Tibial artery (tissue), 4 donors: ENCODE measurements at regions not wholly inside any gene's neighbourhood (a gene's known extent, or its start where the extent isn't known, plus 50 kb on each side); places are given as distances from the start of the nearest gene placed in this dataset.

ENCODE experiments used
- DNase-seq, 2 donors: peaks; one replicate each; pipeline ENCODE4 v3.0.0-alpha.2; 2019
- H3K27ac ChIP-seq, 2 donors: fragments of 200-600 bp; sonication (generic) in 1 of 2; 1 replicate in 1 of 2; 2 replicates in 1 of 2; pipeline ENCODE4 v1.5.1; 2018 to 2019; ENCODE audit warnings: mild to moderate bottlenecking in 1 of 2
- H3K27me3 ChIP-seq, 2 donors: fragments of 200-600 bp; sonication (generic) in 1 of 2; one replicate each; pipeline versions ENCODE4 v1.5.1 to v1.6.0; 2016 to 2019
- H3K36me3 ChIP-seq, 3 donors: fragments of 200-600 bp; sonication (generic) in 2 of 3; one replicate each; pipeline ENCODE4 v1.5.1; 2016 to 2019; ENCODE audit warnings: mild to moderate bottlenecking in 2 of 3
- H3K4me1 ChIP-seq, 4 donors: fragments of 200-600 bp; sonication (generic) in 2 of 4; 1 replicate in 3 of 4; 2 replicates in 1 of 4; pipeline ENCODE4 v1.5.1; 2016 to 2019
- H3K4me3 ChIP-seq, 2 donors: fragments of 200-600 bp; sonication (generic) in 1 of 2; 1 replicate in 1 of 2; 2 replicates in 1 of 2; pipeline ENCODE4 v1.5.1; 2018 to 2019; ENCODE audit warnings: mild to moderate bottlenecking in 2 of 2
- H3K9me3 ChIP-seq, 3 donors: fragments of 200-600 bp; sonication (generic) in 1 of 3; one replicate each; pipeline ENCODE4 v1.5.1; 2016 to 2019
- intact Hi-C: fragments of 100-400 bp; cut with DNase I; formaldehyde crosslinking; loops from one replicate; pipeline ENCODE4 v1.15.0; 2023; ENCODE audit warnings: low total_unique reads
- TF ChIP-seq, protein P1 (sequence below), 2 experiments: fragments of 200-600 bp in 1 of 2; fragments of 450-650 bp in 1 of 2; IDR thresholded peaks; one replicate each; pipeline ENCODE4 v1.5.1; 2017 to 2019; ENCODE audit warnings: antibody characterized with exemption in 2 of 2, mild to moderate bottlenecking in 1 of 2, moderate library complexity in 1 of 2

DNA sequence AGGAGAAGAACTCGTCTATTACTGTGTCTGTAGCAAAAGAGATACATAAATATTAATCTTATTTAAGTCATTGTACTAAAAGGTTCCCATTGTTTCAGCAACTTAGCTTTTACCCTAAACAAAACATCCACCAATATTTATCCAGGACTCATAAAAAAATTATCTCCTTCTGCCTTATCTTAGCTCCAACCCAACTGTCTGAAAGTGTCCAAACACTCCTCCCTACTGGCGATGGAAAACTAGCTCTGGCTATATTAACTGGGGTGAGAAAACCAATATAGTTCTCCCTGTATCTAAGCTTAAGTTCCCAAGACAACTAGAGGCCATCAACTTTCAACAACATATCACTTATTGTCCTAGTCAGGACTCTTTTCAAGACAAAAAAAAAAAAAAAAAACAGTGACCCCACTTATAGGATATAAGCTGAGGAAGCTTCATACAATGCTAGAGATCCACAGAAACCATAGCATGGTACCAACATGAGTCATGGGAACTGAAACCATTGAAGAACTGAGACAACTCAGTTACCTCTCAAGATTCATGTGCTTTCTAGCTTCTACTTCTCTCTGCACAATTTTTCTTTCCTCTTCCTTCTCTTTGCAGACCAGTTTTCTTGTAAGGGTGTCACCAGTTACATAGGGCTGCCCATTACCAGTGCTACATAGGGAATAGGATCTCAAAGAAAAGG lies 150.7 kb upstream of the RASA1 start:
- no peak overlapping the region for H3K27ac ChIP-seq
- H3K4me3 ChIP-seq: no peak overlapping the region
- H3K4me1 ChIP-seq: peaks cover 0 to 20% (median 9%) of the 10 kb centered on the region in 4 donors
- no peaks in the 10 kb centered on the region for H3K36me3 ChIP-seq
- no peaks in the 10 kb centered on the region for H3K9me3 ChIP-seq
- no peaks in the 10 kb centered on the region for H3K27me3 ChIP-seq
- intact Hi-C loops: no loop called here
- DNase-seq: no peak
- TF ChIP-seq, protein P1, sequence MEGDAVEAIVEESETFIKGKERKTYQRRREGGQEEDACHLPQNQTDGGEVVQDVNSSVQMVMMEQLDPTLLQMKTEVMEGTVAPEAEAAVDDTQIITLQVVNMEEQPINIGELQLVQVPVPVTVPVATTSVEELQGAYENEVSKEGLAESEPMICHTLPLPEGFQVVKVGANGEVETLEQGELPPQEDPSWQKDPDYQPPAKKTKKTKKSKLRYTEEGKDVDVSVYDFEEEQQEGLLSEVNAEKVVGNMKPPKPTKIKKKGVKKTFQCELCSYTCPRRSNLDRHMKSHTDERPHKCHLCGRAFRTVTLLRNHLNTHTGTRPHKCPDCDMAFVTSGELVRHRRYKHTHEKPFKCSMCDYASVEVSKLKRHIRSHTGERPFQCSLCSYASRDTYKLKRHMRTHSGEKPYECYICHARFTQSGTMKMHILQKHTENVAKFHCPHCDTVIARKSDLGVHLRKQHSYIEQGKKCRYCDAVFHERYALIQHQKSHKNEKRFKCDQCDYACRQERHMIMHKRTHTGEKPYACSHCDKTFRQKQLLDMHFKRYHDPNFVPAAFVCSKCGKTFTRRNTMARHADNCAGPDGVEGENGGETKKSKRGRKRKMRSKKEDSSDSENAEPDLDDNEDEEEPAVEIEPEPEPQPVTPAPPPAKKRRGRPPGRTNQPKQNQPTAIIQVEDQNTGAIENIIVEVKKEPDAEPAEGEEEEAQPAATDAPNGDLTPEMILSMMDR (IDR thresholded peaks at IDR 0.05): no peak

DNA sequence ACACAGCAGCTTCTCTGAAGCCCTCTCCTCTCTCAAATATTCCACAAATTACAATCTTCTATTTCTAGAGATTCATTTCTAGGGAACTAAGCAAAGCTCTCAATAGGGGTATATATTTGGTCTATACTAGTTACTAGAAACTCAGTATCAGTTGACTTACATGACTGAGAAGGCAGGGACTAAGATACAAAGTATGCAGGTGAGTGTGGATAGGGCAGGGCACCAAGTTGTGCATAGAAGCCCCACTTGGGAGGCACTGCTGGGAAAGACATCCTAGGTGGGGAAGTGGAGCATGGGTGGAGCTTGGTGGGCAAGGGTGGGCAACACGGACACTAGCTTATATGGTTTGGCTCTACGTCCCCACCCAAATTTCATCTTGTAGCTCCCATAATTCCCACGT lies 148.1 kb upstream of the RASA1 start:
- no peaks in the 10 kb centered on the region for H3K36me3 ChIP-seq
- intact Hi-C loops: no loop called here
- no peaks in the 10 kb centered on the region for H3K9me3 ChIP-seq
- TF ChIP-seq, protein P1 (IDR thresholded peaks at IDR 0.05): no peak
- DNase-seq: no peak
- H3K4me3 ChIP-seq: no peak overlapping the region
- no peaks in the 10 kb centered on the region for H3K27me3 ChIP-seq
- H3K4me1 ChIP-seq: peaks cover 0 to 23% (median 11%) of the 10 kb centered on the region in 4 donors
- H3K27ac ChIP-seq: peak overlapping the region; percentile 55 to 76

DNA sequence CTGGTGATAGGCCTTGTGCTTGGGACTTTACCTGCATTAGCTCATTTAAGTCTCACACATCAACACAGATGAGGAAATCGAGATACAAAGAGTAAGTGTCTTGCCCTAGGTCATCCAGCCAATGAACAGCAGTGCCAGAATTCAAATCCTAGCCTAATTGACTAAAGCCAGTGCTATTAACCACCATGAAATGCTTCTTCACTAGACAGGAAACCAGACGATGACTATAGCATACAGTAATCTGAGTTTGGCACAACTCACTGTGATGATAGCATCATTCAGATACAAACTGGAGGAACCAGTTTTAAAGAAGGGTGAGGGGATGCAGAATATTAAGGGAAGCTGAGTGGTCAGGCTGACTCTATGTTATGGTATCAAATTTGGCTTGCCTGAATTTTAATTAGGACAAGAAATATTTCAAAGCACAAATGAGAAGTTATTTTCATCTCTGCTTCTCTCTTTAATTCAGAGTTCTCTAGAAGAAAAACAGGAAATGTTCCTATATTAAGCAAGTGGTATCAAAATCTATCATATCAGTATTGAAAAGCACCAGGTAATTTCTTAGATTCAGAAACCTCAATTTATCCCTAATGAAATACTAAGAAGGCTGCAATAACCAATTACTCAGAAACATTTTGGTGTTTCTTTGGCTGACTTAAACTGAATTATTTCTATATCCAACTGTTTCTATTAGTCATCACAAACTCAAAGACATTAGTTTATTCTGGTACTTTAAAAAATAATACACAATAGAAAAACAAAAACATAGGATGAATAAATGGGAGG lies 147.0 kb upstream of the RASA1 start:
- Histone ChIP-seq H3K27me3 (no peaks in the 10 kb centered on the region), H3K4me1 (peaks cover 0 to 23% (median 11%) of the 10 kb centered on the region in 4 donors), H3K27ac (peak overlapping the region; percentile 55 to 76), H3K9me3 (no peaks in the 10 kb centered on the region), H3K36me3 (no peaks in the 10 kb centered on the region), H3K4me3 (no peak overlapping the region)
- intact Hi-C loops: no loop called here
- TF ChIP-seq, protein P1 (IDR thresholded peaks at IDR 0.05): no peak
- DNase-seq: no peak

DNA sequence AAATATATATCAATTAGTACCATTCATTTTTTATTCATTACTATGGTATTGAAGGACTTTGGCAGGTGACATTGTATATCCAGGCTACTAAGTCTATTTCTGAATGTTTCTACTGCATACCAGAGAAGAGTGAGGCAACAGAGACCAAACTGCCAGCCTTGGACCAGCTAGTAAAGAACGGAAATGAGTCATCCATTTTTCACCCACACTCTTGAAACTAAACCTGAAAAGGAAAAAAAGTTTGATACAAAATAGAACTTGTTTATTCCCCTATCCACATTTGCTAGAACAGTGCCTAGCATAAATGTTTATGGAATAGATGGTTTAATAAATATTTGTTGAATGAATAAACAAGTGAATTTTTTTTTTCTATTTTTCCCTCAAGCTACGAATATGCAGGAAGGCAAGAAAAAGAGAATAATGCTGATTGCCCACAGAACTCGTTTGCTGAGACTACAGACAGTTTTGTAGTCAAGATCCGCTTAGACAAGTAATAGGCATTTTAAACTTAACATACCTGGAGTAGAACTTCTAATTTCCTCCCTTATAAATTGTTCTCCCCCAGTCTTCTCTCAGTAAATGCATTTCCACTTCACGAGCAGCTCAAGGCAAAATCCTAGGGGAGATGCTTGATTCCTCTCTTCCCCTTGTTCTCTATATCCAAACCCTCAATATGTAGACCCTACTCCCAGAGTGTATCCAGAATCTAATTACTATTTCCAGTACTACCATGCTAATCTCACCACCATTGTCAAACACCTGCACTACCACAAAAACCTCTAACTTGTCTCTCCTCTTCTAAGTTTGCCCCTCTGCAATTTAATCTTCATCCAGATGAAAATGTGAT lies 146.2 kb upstream of the RASA1 start:
- peak; percentile 42 to 66 for DNase-seq
- TF ChIP-seq, protein P1 (IDR thresholded peaks at IDR 0.05): no peak
- H3K9me3 ChIP-seq: no peaks in the 10 kb centered on the region
- H3K27ac ChIP-seq: peak overlapping the region; percentile 72 to 76
- peaks cover 0 to 23% (median 11%) of the 10 kb centered on the region in 4 donors for H3K4me1 ChIP-seq
- no peaks in the 10 kb centered on the region for H3K27me3 ChIP-seq
- no peaks in the 10 kb centered on the region for H3K36me3 ChIP-seq
- intact Hi-C loops: no loop called here
- H3K4me3 ChIP-seq: no peak overlapping the region

DNA sequence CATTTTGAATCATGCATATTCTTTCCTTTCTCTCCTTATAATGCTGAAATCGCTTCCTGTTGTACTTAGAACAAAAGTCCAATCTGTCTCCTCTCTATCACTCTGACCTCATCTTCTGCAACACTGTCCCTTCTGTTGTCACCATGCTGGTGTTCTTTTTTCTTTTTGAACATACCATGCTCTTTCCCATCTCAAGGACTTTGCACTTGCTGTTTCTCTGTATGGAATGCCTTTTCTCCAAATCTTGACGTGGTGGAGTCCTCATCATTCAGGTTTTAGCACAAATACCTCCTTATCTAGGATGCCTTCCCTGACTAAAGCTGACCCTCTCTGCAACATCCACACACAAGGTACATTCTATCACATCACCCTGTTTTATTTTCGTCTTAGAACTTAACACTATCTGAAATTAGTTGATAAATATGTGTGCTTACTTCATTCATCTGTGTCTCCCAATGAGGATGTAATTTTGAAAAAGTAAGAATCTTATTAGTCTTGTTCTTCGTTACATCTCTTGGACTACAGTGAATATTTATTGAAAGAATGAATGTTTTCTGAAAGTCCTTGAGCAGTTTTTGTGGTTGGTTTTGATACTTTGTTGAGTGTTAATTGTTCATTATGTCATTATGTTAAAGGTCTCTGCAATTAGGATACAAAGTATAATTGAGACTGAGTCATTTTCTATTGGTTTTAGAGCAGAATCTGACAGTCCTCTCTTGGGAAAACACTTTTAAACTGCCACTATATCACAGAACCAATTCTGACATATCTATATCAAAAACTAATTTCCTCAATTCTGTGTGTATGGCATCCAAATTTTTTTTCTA lies 145.3 kb upstream of the RASA1 start:
- Histone ChIP-seq H3K27ac (peak overlapping the region in 1 of 2 donors; percentile 76), H3K4me1 (peaks cover 0 to 23% (median 11%) of the 10 kb centered on the region in 4 donors), H3K27me3 (no peaks in the 10 kb centered on the region), H3K9me3 (no peaks in the 10 kb centered on the region), H3K36me3 (no peaks in the 10 kb centered on the region), H3K4me3 (no peak overlapping the region)
- no peak for DNase-seq
- TF ChIP-seq, protein P1 (IDR thresholded peaks at IDR 0.05): no peak
- intact Hi-C loops: no loop called here
